GM23338 (cell line): ENCODE measurements at regions not wholly inside any gene's neighbourhood (a gene's known extent, or its start where the extent isn't known, plus 50 kb on each side); places are given as distances from the start of the nearest gene placed in this dataset.

ENCODE experiments used
- ATAC-seq: fragments of 200-7000 bp; cut with Tn5 transposase; 3 replicates; pipeline ENCODE4 v1.9.1; 2020
- DNase-seq: peaks from one replicate; pipeline ENCODE4 v3.0.0-alpha.2; 2015; ENCODE audit warnings: low spot score
- H2AFZ ChIP-seq: fragments of 200-600 bp; sonication (generic); 2 replicates; pipeline ENCODE4 v1.8.0; 2016; ENCODE audit warnings: antibody characterized with exemption, mild to moderate bottlenecking, moderate library complexity
- H3F3A ChIP-seq: fragments of 200-600 bp; sonication (generic); replicated peaks from 2 replicates; pipeline ENCODE4 v1.8.0; 2017; ENCODE audit warnings: antibody characterized with exemption, mixed run types, low read depth
- H3K27ac ChIP-seq: fragments of 200-600 bp; sonication (generic); 2 replicates; pipeline ENCODE4 v1.6.1; 2016; ENCODE audit warnings: low read depth
- H3K27me3 ChIP-seq: fragments of 200-600 bp; sonication (generic); 2 replicates; pipeline ENCODE4 v1.8.0; 2016; ENCODE audit warnings: mild to moderate bottlenecking, mixed run types, moderate library complexity; ENCODE audit not compliant: insufficient read depth
- H3K36me3 ChIP-seq: fragments of 200-600 bp; sonication (generic); 2 replicates; pipeline ENCODE4 v1.8.0; 2016; ENCODE audit warnings: mild to moderate bottlenecking; ENCODE audit not compliant: insufficient read depth
- H3K4me1 ChIP-seq: fragments of 200-600 bp; sonication (generic); 2 replicates; pipeline ENCODE4 v1.8.0; 2016; ENCODE audit warnings: mild to moderate bottlenecking, moderate library complexity; ENCODE audit not compliant: insufficient read depth
- H3K4me2 ChIP-seq: fragments of 200-600 bp; sonication (generic); 2 replicates; pipeline ENCODE4 v1.7.1; 2017; ENCODE audit warnings: mixed run types
- H3K4me3 ChIP-seq: fragments of 200-600 bp; sonication (generic); 2 replicates; pipeline ENCODE4 v1.6.1; 2016; ENCODE audit warnings: mixed run types
- H3K79me2 ChIP-seq: fragments of 200-600 bp; sonication (generic); replicated peaks from 2 replicates; pipeline ENCODE4 v1.8.0; 2017; ENCODE audit warnings: mild to moderate bottlenecking; ENCODE audit not compliant: insufficient read depth
- H3K9me2 ChIP-seq: fragments of 200-600 bp; sonication (generic); 2 replicates; pipeline ENCODE4 v1.8.0; 2017; ENCODE audit not compliant: insufficient read depth
- H4K20me1 ChIP-seq: fragments of 200-600 bp; sonication (generic); replicated peaks from 2 replicates; pipeline ENCODE4 v1.8.0; 2017; ENCODE audit warnings: mild to moderate bottlenecking; ENCODE audit not compliant: insufficient read depth
- H3K27ac Mint-ChIP-seq: 2 replicates; pipeline ENCODE4 v1.8.0; 2020; ENCODE audit warnings: inconsistent platforms, mild to moderate bottlenecking, moderate library complexity, mixed read lengths
- H3K27me3 Mint-ChIP-seq: 3 replicates; pipeline ENCODE4 v1.8.0; 2022; ENCODE audit warnings: low read depth, mild to moderate bottlenecking, moderate library complexity, mixed read lengths, inconsistent platforms; ENCODE audit not compliant: insufficient read depth, poor library complexity
- H3K36me3 Mint-ChIP-seq: 3 replicates; pipeline ENCODE4 v1.8.0; 2021; ENCODE audit warnings: low read depth, mild to moderate bottlenecking, inconsistent platforms, moderate library complexity, mixed read lengths
- H3K4me1 Mint-ChIP-seq: 3 replicates; pipeline ENCODE4 v1.8.0; 2020; ENCODE audit warnings: mild to moderate bottlenecking, inconsistent platforms, mixed read lengths
- H3K4me3 Mint-ChIP-seq: 3 replicates; pipeline ENCODE4 v1.8.0; 2021; ENCODE audit warnings: moderate library complexity, mild to moderate bottlenecking, inconsistent platforms, mixed read lengths
- H3K9me3 Mint-ChIP-seq: 3 replicates; pipeline ENCODE4 v1.8.0; 2020; ENCODE audit warnings: moderate library complexity, mild to moderate bottlenecking, inconsistent platforms, mixed read lengths
- CREB1 ChIP-seq: fragments of 250-450 bp; sonication (Bioruptor Pico); IDR thresholded peaks from 2 replicates; pipeline ENCODE4 v1.5.0; 2020; ENCODE audit warnings: low read depth, mild to moderate bottlenecking, moderate library complexity
- EZH2 ChIP-seq: fragments of 200-600 bp; sonication (generic); IDR thresholded peaks from one replicate; pipeline ENCODE4 v1.8.0; 2017; ENCODE audit warnings: antibody characterized with exemption, mild to moderate bottlenecking, low read depth; ENCODE audit not compliant: unreplicated experiment
- EZH2phosphoT487 ChIP-seq: fragments of 200-600 bp; sonication (generic); IDR thresholded peaks from one replicate; pipeline ENCODE4 v1.8.1; 2018; ENCODE audit warnings: antibody characterized with exemption; ENCODE audit not compliant: unreplicated experiment
- JUNB ChIP-seq: IDR thresholded peaks from one replicate; pipeline ENCODE4 v1.6.1; 2016; ENCODE audit warnings: antibody characterized with exemption; ENCODE audit not compliant: unreplicated experiment
- NANOG ChIP-seq: IDR thresholded peaks from 2 replicates; pipeline ENCODE4 v1.6.1; 2016; ENCODE audit warnings: antibody characterized with exemption, borderline replicate concordance
- POLR2AphosphoS5 ChIP-seq: IDR thresholded peaks from 2 replicates; pipeline ENCODE4 v1.6.1; 2016; ENCODE audit warnings: antibody characterized with exemption, low read depth
- STAT1 ChIP-seq: IDR thresholded peaks from one replicate; pipeline ENCODE4 v1.6.1; 2016; ENCODE audit warnings: antibody characterized with exemption; ENCODE audit not compliant: unreplicated experiment
- ZNF114 ChIP-seq: fragments of 250-450 bp; sonication (Bioruptor Pico); IDR thresholded peaks from 2 replicates; pipeline ENCODE4 v1.5.0; 2020; ENCODE audit warnings: mild to moderate bottlenecking, moderate library complexity
- ZNF331 ChIP-seq: fragments of 250-450 bp; sonication (Bioruptor Pico); IDR thresholded peaks from 2 replicates; pipeline ENCODE4 v1.5.0; 2020; ENCODE audit warnings: low read depth, mild to moderate bottlenecking, moderate library complexity
- TF ChIP-seq, protein P1 (sequence below), 2 experiments: fragments of 200-600 bp in 1 of 2; sonication (generic) in 1 of 2; conservative IDR thresholded peaks; 2 replicates each; pipeline versions ENCODE4 v1.5.1 to v1.6.1; 2016 to 2017; ENCODE audit warnings: antibody characterized with exemption in 2 of 2, low read depth in 2 of 2, mild to moderate bottlenecking in 2 of 2, moderate library complexity in 1 of 2
- TF ChIP-seq, protein P2 (sequence below): IDR thresholded peaks from one replicate; pipeline ENCODE4 v1.6.1; 2018; ENCODE audit warnings: antibody characterized with exemption; ENCODE audit not compliant: unreplicated experiment
- TF ChIP-seq, protein P3 (sequence below): IDR thresholded peaks from 2 replicates; pipeline ENCODE4 v1.6.1; 2016; ENCODE audit warnings: antibody characterized with exemption
- TF ChIP-seq, protein P4 (sequence below): fragments of 250-450 bp; sonication (Bioruptor Pico); IDR thresholded peaks from 2 replicates; pipeline ENCODE4 v1.5.0; 2020; ENCODE audit warnings: mild to moderate bottlenecking, moderate library complexity

DNA sequence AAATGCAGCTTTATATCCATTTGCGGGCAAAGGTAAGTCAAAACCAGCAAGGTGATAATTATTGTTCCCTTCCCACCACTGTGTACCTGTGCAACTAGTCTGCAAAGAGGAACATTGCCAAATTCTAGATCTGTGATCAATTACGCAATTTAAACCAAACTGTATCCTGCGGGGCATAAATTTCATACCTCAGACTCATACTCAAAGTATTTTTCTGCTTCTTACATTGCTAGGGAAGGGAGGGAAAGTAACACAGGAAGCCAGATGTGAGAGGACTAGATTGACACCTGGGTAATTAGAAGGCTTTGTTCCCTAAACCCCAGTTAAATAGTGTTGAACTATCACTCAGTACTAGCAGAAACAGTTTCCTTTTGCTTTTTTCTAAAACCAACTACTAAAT lies 240.2 kb upstream of the ZNF608 start:
- ATAC-seq: no peak
- no peak overlapping the region for H3K4me2 ChIP-seq
- H3K36me3 Mint-ChIP-seq: peaks cover 61% of the 10 kb centered on the region

More for the DNA sequence above, 240.2 kb upstream of the ZNF608 start:
- H4K20me1 ChIP-seq: no peaks in the 10 kb centered on the region
- H3K79me2 ChIP-seq: no peaks in the 10 kb centered on the region
- H3K9me2 ChIP-seq: peaks cover 9% of the 10 kb centered on the region; the same call in 1 of the 2 replicates
- H3K27me3 ChIP-seq: no peaks in the 10 kb centered on the region
- H3K9me3 Mint-ChIP-seq: peaks cover 51% of the 10 kb centered on the region
- H3F3A ChIP-seq: no peaks in the 10 kb centered on the region
- H3K4me1 ChIP-seq: peaks cover 4% of the 10 kb centered on the region; the same call in 1 of the 2 replicates
- H3K4me3 Mint-ChIP-seq: no peak overlapping the region
- no peak overlapping the region for H3K27ac ChIP-seq
- H3K4me3 ChIP-seq: no peak overlapping the region
- peaks cover 7% of the 10 kb centered on the region for H3K4me1 Mint-ChIP-seq
- H3K27ac Mint-ChIP-seq: no peak overlapping the region
- H2AFZ ChIP-seq: no peak overlapping the region
- H3K36me3 ChIP-seq: peaks cover 8% of the 10 kb centered on the region
- TF ChIP-seq EZH2 (no peak), EZH2phosphoT487 (no peak), ZNF331 (CRISPR knock-in tag) (no peak), NANOG (no peak), POLR2AphosphoS5 (no peak), JUNB (no peak), ZNF114 (CRISPR knock-in tag) (no peak), STAT1 (no peak), CREB1 (CRISPR knock-in tag) (no peak)
- TF ChIP-seq, protein P1, sequence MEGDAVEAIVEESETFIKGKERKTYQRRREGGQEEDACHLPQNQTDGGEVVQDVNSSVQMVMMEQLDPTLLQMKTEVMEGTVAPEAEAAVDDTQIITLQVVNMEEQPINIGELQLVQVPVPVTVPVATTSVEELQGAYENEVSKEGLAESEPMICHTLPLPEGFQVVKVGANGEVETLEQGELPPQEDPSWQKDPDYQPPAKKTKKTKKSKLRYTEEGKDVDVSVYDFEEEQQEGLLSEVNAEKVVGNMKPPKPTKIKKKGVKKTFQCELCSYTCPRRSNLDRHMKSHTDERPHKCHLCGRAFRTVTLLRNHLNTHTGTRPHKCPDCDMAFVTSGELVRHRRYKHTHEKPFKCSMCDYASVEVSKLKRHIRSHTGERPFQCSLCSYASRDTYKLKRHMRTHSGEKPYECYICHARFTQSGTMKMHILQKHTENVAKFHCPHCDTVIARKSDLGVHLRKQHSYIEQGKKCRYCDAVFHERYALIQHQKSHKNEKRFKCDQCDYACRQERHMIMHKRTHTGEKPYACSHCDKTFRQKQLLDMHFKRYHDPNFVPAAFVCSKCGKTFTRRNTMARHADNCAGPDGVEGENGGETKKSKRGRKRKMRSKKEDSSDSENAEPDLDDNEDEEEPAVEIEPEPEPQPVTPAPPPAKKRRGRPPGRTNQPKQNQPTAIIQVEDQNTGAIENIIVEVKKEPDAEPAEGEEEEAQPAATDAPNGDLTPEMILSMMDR (conservative IDR thresholded peaks at IDR 0.05; ENCODE audit: low read depth in 2 of 2): no peak
- TF ChIP-seq, protein P2, sequence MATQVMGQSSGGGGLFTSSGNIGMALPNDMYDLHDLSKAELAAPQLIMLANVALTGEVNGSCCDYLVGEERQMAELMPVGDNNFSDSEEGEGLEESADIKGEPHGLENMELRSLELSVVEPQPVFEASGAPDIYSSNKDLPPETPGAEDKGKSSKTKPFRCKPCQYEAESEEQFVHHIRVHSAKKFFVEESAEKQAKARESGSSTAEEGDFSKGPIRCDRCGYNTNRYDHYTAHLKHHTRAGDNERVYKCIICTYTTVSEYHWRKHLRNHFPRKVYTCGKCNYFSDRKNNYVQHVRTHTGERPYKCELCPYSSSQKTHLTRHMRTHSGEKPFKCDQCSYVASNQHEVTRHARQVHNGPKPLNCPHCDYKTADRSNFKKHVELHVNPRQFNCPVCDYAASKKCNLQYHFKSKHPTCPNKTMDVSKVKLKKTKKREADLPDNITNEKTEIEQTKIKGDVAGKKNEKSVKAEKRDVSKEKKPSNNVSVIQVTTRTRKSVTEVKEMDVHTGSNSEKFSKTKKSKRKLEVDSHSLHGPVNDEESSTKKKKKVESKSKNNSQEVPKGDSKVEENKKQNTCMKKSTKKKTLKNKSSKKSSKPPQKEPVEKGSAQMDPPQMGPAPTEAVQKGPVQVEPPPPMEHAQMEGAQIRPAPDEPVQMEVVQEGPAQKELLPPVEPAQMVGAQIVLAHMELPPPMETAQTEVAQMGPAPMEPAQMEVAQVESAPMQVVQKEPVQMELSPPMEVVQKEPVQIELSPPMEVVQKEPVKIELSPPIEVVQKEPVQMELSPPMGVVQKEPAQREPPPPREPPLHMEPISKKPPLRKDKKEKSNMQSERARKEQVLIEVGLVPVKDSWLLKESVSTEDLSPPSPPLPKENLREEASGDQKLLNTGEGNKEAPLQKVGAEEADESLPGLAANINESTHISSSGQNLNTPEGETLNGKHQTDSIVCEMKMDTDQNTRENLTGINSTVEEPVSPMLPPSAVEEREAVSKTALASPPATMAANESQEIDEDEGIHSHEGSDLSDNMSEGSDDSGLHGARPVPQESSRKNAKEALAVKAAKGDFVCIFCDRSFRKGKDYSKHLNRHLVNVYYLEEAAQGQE: no peak
- TF ChIP-seq, protein P3, sequence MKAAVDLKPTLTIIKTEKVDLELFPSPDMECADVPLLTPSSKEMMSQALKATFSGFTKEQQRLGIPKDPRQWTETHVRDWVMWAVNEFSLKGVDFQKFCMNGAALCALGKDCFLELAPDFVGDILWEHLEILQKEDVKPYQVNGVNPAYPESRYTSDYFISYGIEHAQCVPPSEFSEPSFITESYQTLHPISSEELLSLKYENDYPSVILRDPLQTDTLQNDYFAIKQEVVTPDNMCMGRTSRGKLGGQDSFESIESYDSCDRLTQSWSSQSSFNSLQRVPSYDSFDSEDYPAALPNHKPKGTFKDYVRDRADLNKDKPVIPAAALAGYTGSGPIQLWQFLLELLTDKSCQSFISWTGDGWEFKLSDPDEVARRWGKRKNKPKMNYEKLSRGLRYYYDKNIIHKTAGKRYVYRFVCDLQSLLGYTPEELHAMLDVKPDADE: no peak
- TF ChIP-seq, protein P4, sequence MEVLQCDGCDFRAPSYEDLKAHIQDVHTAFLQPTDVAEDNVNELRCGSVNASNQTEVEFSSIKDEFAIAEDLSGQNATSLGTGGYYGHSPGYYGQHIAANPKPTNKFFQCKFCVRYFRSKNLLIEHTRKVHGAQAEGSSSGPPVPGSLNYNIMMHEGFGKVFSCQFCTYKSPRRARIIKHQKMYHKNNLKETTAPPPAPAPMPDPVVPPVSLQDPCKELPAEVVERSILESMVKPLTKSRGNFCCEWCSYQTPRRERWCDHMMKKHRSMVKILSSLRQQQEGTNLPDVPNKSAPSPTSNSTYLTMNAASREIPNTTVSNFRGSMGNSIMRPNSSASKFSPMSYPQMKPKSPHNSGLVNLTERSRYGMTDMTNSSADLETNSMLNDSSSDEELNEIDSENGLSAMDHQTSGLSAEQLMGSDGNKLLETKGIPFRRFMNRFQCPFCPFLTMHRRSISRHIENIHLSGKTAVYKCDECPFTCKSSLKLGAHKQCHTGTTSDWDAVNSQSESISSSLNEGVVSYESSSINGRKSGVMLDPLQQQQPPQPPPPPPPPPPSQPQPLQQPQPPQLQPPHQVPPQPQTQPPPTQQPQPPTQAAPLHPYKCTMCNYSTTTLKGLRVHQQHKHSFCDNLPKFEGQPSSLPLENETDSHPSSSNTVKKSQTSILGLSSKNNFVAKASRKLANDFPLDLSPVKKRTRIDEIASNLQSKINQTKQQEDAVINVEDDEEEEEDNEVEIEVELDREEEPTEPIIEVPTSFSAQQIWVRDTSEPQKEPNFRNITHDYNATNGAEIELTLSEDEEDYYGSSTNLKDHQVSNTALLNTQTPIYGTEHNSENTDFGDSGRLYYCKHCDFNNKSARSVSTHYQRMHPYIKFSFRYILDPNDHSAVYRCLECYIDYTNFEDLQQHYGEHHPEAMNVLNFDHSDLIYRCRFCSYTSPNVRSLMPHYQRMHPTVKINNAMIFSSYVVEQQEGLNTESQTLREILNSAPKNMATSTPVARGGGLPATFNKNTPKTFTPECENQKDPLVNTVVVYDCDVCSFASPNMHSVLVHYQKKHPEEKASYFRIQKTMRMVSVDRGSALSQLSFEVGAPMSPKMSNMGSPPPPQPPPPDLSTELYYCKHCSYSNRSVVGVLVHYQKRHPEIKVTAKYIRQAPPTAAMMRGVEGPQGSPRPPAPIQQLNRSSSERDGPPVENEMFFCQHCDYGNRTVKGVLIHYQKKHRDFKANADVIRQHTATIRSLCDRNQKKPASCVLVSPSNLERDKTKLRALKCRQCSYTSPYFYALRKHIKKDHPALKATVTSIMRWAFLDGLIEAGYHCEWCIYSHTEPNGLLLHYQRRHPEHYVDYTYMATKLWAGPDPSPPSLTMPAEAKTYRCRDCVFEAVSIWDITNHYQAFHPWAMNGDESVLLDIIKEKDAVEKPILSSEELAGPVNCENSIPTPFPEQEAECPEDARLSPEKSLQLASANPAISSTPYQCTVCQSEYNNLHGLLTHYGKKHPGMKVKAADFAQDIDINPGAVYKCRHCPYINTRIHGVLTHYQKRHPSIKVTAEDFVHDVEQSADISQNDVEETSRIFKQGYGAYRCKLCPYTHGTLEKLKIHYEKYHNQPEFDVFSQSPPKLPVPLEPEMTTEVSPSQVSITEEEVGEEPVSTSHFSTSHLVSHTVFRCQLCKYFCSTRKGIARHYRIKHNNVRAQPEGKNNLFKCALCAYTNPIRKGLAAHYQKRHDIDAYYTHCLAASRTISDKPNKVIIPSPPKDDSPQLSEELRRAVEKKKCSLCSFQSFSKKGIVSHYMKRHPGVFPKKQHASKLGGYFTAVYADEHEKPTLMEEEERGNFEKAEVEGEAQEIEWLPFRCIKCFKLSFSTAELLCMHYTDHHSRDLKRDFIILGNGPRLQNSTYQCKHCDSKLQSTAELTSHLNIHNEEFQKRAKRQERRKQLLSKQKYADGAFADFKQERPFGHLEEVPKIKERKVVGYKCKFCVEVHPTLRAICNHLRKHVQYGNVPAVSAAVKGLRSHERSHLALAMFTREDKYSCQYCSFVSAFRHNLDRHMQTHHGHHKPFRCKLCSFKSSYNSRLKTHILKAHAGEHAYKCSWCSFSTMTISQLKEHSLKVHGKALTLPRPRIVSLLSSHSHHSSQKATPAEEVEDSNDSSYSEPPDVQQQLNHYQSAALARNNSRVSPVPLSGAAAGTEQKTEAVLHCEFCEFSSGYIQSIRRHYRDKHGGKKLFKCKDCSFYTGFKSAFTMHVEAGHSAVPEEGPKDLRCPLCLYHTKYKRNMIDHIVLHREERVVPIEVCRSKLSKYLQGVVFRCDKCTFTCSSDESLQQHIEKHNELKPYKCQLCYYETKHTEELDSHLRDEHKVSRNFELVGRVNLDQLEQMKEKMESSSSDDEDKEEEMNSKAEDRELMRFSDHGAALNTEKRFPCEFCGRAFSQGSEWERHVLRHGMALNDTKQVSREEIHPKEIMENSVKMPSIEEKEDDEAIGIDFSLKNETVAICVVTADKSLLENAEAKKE (CRISPR knock-in tag): no peak
- no peak for DNase-seq
- H3K27me3 Mint-ChIP-seq: peaks cover 15% of the 10 kb centered on the region
